Inflammatory macrophage treated with lipopolysaccharide for 4 hours (primary cell): ENCODE measurements at regions not wholly inside any gene's neighbourhood (a gene's known extent, or its start where the extent isn't known, plus 50 kb on each side); places are given as distances from the start of the nearest gene placed in this dataset.

Source experiments
- DNase-seq: peaks from one replicate; pipeline ENCODE4 v3.0.0-alpha.2; 2020

DNA sequence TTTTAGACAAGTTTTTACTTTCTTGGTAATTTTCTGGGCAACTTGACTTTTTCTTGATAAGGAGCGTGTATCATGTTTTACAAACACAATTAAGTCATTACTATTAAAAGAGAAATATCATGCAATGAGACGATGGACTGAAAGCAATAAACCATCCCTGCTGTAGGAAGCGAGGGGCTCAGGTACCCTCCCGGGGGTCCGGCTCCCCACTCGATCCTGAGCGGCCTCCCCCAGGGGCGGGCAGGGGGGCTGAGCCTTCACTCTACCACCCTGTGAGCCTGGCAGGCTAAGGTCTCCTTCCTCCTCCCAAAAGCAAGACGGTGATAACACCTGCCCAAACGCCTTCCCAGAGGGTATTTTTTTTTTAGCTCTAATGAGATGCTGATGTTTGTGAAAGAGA is 51.8 kb upstream of the ADGRA1 start:
- DNase-seq = no peak

- no peak for DNase-seq
Measured at GRCh38 chr10:133034762-133035161, 53.0 kb upstream of the ADGRA1 start.

DNA sequence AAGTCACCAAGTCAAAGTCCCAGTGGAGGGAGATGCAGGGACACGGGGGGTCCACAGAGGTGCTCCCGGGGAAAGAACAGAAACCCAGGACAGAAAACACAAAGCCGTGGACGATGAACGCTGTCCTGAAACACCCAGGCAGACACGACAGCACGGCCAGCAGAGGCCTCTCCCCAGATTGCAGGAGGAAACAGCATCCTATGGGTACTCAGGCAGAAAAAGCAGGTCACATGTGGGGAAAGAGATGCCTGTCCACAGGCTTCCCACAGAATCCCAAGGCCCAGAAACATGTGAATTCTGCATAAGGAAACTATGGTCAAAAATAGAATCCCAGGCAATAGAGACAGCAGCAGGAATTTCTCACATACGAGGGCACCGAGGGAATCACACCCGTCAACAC is 53.6 kb upstream of the ADGRA1 start:
- DNase-seq = no peak

DNA sequence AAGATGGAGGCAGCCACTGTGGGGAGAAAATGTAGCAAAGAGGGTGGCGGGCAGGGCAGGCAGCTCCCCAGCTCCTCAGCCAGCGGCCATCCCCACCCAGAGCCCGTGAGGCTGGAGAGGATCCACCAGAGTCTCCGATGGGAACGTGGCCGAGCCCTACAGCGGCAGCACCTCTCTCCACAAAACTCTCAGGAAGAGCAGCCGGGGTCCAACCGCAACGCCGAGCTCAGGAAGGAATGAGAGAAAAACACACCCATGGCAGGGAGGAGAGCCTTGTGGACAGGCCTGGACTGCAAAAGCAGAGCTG is 54.0 kb upstream of the ADGRA1 start:
- DNase-seq = no peak

DNA sequence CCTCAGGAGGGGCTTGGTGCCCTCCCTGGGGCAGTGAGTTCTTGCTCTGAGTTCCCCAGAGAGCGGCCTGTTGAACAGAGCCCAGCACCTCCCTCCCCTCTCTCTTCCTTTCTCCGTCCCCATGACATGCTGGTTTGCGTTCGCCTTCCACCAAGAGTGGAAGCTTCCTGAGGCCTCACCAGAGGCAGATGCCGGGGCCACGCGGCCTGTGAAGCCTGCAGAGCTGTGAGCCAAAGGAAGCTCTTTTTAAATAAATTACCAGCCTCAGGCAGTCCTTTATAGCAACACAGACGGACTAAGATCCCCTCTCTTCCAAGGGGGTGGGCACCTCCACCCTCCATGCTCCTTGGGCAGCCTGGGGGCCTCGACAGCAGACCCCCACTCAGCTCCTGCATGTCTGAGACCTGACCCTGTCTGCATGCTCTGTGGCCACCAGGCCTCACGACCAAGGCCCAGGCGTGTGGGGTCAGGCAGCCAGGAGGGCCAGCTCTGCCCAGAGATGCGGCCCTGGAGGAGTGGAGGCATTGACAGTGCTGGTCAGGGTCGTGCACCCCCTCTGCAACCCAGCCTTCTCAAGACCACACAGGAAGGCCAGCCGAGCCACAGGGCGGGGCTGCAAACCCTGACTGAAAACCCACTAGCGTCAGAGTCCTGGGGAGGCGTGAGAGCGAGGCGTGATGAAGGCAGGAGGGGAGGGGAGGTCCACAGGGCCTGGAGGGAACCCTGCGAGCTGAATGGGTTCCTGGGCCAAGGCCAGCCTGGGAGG is 54.6 kb upstream of the ADGRA1 start:
- no peak for DNase-seq

GRCh38 chr10:133032231-133032630 is 55.5 kb upstream of the ADGRA1 start:
- no peak for DNase-seq

DNA sequence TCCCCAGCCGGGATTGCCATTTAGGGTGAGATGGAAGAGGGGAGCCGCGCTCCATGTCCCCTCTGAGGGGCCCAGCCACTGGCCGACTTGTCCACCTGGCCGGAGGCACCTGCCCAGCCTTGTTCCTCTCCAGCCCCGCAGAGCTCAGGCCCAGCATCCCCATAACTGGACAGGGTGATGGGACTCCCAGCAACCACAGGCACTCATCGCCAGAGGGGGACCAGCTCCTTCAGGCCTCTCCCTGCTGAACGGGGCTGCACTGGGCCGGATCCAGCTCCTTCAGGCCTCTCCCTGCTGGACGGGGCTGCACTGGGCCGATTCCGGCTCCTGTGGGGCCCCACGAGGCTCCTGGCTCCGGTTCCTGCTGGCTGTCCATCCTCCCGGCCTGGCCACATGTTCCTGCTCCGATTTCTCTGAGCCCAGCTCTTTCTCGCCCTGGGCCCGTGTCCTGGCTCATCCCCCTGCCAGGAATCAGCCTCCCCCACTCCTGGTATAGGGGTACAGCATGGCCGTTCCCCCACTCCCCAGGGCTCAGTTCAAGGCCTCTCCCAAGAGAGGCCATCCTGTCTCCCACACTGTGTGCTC is 56.1 kb upstream of the ADGRA1 start:
- DNase-seq = no peak

DNA sequence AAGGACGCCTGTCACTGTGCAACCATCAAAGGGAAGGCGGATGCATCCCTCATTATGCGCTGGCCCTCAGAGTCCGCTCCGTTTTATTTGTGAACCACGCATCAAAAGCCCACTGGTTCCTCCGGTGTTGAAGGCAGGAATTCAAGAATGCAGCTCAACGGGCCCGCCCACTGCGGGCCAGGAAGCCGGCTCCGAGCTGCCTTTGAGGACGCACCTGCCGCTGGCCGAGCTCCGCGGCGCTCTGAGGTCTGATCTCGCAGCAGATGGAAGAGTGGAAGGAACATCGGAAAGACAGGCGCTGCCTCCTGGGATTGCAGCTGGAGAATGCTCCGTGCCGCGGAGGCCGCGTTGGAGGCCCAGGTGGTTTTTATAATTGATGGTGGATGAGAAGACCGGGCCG is 56.9 kb upstream of the ADGRA1 start:
- DNase-seq = no peak

DNA sequence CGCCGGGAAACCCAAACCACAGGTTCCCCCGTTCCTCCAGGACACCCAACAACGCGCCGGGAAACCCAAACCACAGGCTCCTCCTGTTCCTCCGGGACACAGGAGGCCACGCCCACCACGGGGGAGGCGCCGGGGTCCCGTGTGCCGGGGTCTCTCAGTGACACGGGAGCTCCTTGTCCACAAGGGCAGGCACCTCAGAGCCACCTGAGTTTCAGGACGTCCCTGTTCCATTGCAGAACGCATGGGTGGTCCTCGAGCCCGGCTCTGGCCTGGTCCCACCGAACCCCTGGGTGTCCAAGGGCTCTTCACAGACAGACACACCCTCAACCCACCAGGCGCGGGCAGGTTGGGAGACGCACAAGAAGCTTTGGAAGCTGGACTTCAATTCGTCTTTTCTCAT is 57.6 kb upstream of the ADGRA1 start:
- no peak for DNase-seq

GRCh38 chr10:133028956-133029355 is 58.8 kb upstream of the ADGRA1 start:
- DNase-seq = no peak

DNA sequence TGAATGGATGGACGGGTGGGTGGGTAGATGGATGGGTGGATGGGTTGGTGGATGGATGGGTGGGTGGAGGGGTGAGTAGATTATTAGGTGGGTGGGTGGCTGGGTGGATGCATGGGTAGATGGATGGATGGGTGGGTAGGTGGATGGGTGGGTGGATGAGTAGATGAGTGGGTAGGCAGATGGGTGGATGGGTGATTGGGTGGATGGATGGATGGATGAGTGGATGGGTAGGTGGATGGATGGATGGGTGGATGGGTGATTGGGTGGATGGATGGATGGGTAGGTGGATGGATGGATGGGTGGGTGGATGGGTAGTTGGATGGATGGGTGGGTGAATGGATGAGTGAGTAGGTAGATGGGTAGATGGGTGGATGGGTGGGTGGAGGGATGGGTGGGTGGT is 59.6 kb upstream of the ADGRA1 start:
- no peak for DNase-seq

DNA sequence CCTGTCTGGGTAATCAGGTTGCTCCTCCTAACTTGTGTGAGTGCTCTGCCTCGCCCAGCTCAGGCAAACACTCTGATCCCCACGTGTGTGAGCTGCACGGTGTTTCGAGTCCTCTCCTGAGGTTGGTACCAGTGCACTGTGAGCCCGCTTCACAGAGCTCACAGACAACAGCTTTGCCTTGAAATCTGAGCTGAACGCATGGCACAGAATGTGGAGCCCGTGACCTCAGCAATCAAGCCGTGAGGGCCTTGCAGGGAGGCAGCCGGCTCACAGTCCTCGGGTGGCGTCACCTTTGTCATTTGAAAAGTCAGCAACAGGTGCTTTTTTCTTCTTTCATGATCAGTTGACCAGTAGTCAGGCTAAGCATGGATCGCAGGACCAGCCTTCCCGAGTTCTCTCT is 60.2 kb upstream of the ADGRA1 start:
- DNase-seq = no peak

DNA sequence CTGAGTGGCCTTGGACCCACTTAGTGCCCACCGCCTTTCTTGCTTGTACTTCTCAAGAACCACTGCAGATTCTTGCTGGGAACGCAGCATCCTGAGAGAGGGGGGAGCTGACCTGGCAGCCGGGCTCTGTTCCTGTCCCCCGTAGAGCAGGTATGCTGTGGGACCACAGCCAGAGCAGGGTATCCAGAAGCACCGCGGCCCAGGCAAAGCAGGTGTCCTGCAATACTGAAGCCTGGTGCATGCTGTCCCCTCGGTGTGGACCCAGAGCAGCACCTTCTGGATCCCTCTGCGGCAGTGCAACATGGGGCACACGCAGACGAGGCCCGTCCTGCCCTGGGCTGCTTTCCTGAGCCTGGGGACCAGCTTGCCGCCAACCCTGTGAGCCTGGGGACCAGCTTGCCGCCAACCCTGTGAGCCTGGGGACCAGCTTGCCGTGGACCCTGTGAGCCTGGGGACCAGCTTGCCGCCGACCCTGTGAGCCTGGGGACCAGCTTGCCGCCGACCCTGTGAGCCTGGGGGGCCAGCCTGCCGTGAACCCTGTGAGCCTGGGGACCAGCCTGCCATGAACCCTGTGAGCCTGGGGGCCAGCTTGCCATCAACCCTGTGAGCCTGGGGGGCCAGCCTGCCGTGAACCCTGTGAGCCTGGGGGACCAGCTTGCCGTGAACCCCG is 60.9 kb upstream of the ADGRA1 start:
- no peak for DNase-seq

- no peak for DNase-seq
Measured at GRCh38 chr10:133026171-133026570, 61.6 kb upstream of the ADGRA1 start.

DNA sequence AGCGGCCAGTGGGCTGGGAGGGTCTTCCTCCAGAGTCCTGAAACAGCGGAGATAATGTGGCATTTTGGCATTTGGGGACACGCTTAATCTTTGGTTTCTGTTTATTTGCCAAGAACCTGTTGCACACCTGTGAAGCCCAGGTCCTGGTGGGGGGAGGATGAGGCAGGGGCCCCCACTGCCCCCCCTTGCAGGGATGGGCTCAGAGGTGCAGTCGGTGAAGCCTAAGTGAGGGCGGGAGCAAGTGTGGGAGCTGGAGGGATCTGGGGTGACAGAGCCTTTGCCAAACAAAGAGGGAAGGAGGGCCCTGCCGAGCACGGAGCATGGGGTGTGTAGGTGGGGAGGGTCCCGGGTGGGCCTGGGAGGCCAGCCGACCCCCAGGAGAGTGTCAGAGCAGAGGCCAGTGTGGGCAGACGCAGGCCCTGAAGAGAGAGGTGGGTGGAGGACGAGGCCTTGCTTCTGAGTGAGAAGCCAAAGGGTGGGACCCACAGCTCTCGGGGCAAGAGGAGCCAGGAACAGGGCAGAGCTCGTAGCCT is 62.1 kb upstream of the ADGRA1 start:
- no peak for DNase-seq

GRCh38 chr10:133024704-133025557 is 62.8 kb upstream of the ADGRA1 start:
- DNase-seq = no peak

DNA sequence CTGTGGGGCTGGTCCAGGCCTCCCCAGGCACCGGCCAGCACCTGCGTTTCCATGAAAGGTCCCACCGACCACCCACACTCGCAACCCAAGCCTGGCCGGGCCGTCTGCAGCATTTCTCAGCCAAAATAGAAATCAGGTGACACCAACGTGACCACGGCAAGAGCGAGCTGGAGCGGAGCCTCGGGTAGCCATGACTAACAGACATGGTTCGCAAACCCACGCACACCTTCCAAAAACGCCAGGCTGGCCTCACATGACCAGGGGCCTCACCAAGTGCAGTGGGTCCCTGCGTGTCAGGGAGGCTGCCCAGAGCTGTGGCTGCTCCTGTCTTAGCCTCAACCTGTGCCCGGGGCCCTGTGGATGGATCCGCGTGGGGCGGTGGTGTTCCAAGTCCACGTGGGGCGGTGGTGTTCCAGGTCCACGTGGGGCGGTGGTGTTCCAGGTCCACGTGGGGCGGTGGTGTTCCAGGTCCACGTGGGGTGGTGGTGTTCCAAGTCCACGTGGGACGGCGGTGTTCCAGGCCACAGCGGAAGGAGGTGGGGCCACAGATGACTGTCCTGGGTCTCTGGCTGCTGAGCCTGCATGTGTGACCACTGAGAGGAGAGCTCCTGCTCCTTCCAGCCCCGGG is 64.4 kb upstream of the ADGRA1 start:
- no peak for DNase-seq

DNA sequence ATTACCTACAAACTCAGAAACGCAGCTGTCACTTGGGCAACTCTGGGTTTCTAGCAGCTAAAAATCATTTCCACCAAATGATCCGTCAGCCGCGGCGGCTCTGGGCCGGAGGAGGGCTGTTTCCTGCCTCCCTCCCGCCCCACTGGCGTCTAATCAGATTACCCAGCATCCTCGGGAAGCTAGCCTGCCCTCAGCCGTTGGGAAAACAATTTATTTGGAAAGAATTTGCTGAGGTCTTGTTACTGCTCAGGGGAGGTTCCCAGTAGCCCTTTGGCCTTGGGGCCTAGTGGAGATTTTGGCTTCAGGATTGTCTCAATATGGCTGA is 65.0 kb upstream of the ADGRA1 start:
- no peak for DNase-seq

GRCh38 chr10:133021963-133022775 is 65.6 kb upstream of the ADGRA1 start:
- no peak for DNase-seq

GRCh38 chr10:133021116-133021962 is 66.4 kb upstream of the ADGRA1 start:
- DNase-seq = no peak

GRCh38 chr10:133020193-133020817 is 67.4 kb upstream of the ADGRA1 start:
- no peak for DNase-seq
